Effector memory CD8-positive, alpha-beta T cell (primary cell): ENCODE measurements at regions not wholly inside any gene's neighbourhood (a gene's known extent, or its start where the extent isn't known, plus 50 kb on each side); places are given as distances from the start of the nearest gene placed in this dataset.
"Not testable (repeated sequence)": the region's sequence is repeated elsewhere in the genome, so short reads cannot be mapped to it uniquely, and the experiment has no call there.

Experiments
- ATAC-seq: fragments of 150-1000 bp; cut with Tn5 transposase; replicated peaks from 2 replicates; pipeline ENCODE4 v1.10.0; 2021; ENCODE audit warnings: mild to moderate bottlenecking, moderate library complexity
- DNase-seq, 3 experiments: peaks; one replicate each; pipeline ENCODE4 v3.0.0; 2021
- H3K27ac Mint-ChIP-seq, 2 donors: one replicate each; pipeline ENCODE4 v1.8.0; 2022; ENCODE audit warnings: mild to moderate bottlenecking in 2 of 2, mixed read lengths in 2 of 2, moderate library complexity in 2 of 2
- H3K27me3 Mint-ChIP-seq, 2 donors: one replicate each; pipeline ENCODE4 v1.8.0; 2022; ENCODE audit warnings: mixed read lengths in 2 of 2
- H3K36me3 Mint-ChIP-seq: one replicate; pipeline ENCODE4 v1.8.0; 2022; ENCODE audit warnings: mild to moderate bottlenecking, moderate library complexity, mixed read lengths; ENCODE audit not compliant: insufficient read depth
- H3K4me1 Mint-ChIP-seq, 2 donors: one replicate each; pipeline ENCODE4 v1.8.0; 2022; ENCODE audit warnings: low read depth in 2 of 2, mixed read lengths in 2 of 2
- H3K4me3 Mint-ChIP-seq, 2 donors: one replicate each; pipeline ENCODE4 v1.8.0; 2022; ENCODE audit warnings: mild to moderate bottlenecking in 2 of 2, mixed read lengths in 2 of 2, moderate library complexity in 2 of 2
- H3K9me3 Mint-ChIP-seq, 2 donors: one replicate each; pipeline ENCODE4 v1.8.0; 2022; ENCODE audit warnings: mixed read lengths in 2 of 2

GRCh38 chr6:56875961-56876360 lies 78.9 kb upstream of the BEND6 start:
- Mint-ChIP-seq H3K4me3 (no peak overlapping the region), H3K36me3 (no peaks in the 10 kb centered on the region), H3K4me1 (no peaks in the 10 kb centered on the region), H3K9me3 (peaks cover 0 to 3% of the 10 kb centered on the region in 2 donors), H3K27me3 (peaks cover 25 to 26% of the 10 kb centered on the region in 2 donors), H3K27ac (no peak overlapping the region)
- ATAC-seq (no peak), DNase-seq (no peak)

- Mint-ChIP-seq H3K4me3 (no peak overlapping the region), H3K27ac (no peak overlapping the region), H3K9me3 (peaks cover 0 to 3% of the 10 kb centered on the region in 2 donors), H3K27me3 (peaks cover 25 to 26% of the 10 kb centered on the region in 2 donors), H3K36me3 (no peaks in the 10 kb centered on the region), H3K4me1 (no peaks in the 10 kb centered on the region)
- ATAC-seq, result no peak
- no peak for DNase-seq
Measured at GRCh38 chr6:56875523-56875922, 79.4 kb upstream of the BEND6 start.

- no peak for ATAC-seq
- Mint-ChIP-seq H3K4me3 (no peak overlapping the region), H3K27me3 (peaks cover 27 to 31% of the 10 kb centered on the region in 2 donors), H3K36me3 (no peaks in the 10 kb centered on the region), H3K4me1 (no peaks in the 10 kb centered on the region), H3K9me3 (peaks cover 0 to 3% of the 10 kb centered on the region in 2 donors), H3K27ac (no peak overlapping the region)
- no peak for DNase-seq
Measured at GRCh38 chr6:56874328-56874727, 80.6 kb upstream of the BEND6 start.

- not testable (repeated sequence) for ATAC-seq, H3K36me3 Mint-ChIP-seq, H3K4me3 Mint-ChIP-seq, DNase-seq, H3K4me1 Mint-ChIP-seq, H3K9me3 Mint-ChIP-seq, H3K27ac Mint-ChIP-seq
- peaks cover 26 to 30% of the 10 kb centered on the region in 2 donors for H3K27me3 Mint-ChIP-seq
Measured at GRCh38 chr6:56870053-56870452, 84.9 kb upstream of the BEND6 start.

- Mint-ChIP-seq H3K27me3 (peaks cover 28 to 32% of the 10 kb centered on the region in 2 donors), H3K27ac (no peak overlapping the region), H3K9me3 (no peaks in the 10 kb centered on the region), H3K4me1 (no peaks in the 10 kb centered on the region), H3K4me3 (no peak overlapping the region), H3K36me3 (peaks cover 2% of the 10 kb centered on the region)
- DNase-seq (no peak), ATAC-seq (no peak)
Measured at GRCh38 chr6:56869346-56869745, 85.6 kb upstream of the BEND6 start.

- DNase-seq, result no peak
- no peak for ATAC-seq
- Mint-ChIP-seq H3K4me1 (no peaks in the 10 kb centered on the region), H3K9me3 (no peaks in the 10 kb centered on the region), H3K27ac (no peak overlapping the region), H3K27me3 (peaks cover 28 to 32% of the 10 kb centered on the region in 2 donors), H3K36me3 (peaks cover 2% of the 10 kb centered on the region), H3K4me3 (no peak overlapping the region)
Measured at GRCh38 chr6:56868687-56869086, 86.2 kb upstream of the BEND6 start.

- Mint-ChIP-seq H3K4me1 (peaks cover 0 to 2% of the 10 kb centered on the region in 2 donors), H3K27ac (no peak overlapping the region), H3K36me3 (peaks cover 2% of the 10 kb centered on the region), H3K4me3 (no peak overlapping the region), H3K27me3 (peaks cover 28 to 32% of the 10 kb centered on the region in 2 donors), H3K9me3 (no peaks in the 10 kb centered on the region)
- ATAC-seq, result no peak
- DNase-seq, result no peak
Measured at GRCh38 chr6:56866917-56867522, 87.9 kb upstream of the BEND6 start.

GRCh38 chr6:56865081-56865875 lies 89.6 kb upstream of the BEND6 start:
- Mint-ChIP-seq H3K36me3 (peaks cover 2% of the 10 kb centered on the region), H3K4me3 (no peak overlapping the region), H3K4me1 (peaks cover 0 to 2% of the 10 kb centered on the region in 2 donors), H3K9me3 (no peaks in the 10 kb centered on the region), H3K27me3 (peaks cover 31 to 49% of the 10 kb centered on the region in 2 donors), H3K27ac (no peak overlapping the region)
- DNase-seq, result no peak
- ATAC-seq, result no peak

- H3K27me3 Mint-ChIP-seq, result peaks cover 33 to 42% of the 10 kb centered on the region in 2 donors
- H3K27ac Mint-ChIP-seq, result no peak overlapping the region
- H3K36me3 Mint-ChIP-seq, result peaks cover 2% of the 10 kb centered on the region
- peaks cover 0 to 2% of the 10 kb centered on the region in 2 donors for H3K4me1 Mint-ChIP-seq
- H3K9me3 Mint-ChIP-seq, result no peaks in the 10 kb centered on the region
- DNase-seq (no peak), ATAC-seq (no peak)
- no peak overlapping the region for H3K4me3 Mint-ChIP-seq
Measured at GRCh38 chr6:56864171-56864616, 90.7 kb upstream of the BEND6 start.

- no peak overlapping the region for H3K27ac Mint-ChIP-seq
- DNase-seq, result no peak
- no peak overlapping the region for H3K4me3 Mint-ChIP-seq
- no peaks in the 10 kb centered on the region for H3K9me3 Mint-ChIP-seq
- no peak for ATAC-seq
- H3K36me3 Mint-ChIP-seq, result peaks cover 2% of the 10 kb centered on the region
- peaks cover 29 to 38% of the 10 kb centered on the region in 2 donors for H3K27me3 Mint-ChIP-seq
- peaks cover 0 to 2% of the 10 kb centered on the region in 2 donors for H3K4me1 Mint-ChIP-seq
Measured at GRCh38 chr6:56863366-56863765, 91.5 kb upstream of the BEND6 start.

GRCh38 chr6:56862415-56863175 lies 92.3 kb upstream of the BEND6 start:
- ATAC-seq (no peak), DNase-seq (no peak)
- no peak overlapping the region for H3K27ac Mint-ChIP-seq
- H3K27me3 Mint-ChIP-seq, result peaks cover 34 to 38% of the 10 kb centered on the region in 2 donors
- H3K9me3 Mint-ChIP-seq, result no peaks in the 10 kb centered on the region
- no peak overlapping the region for H3K4me3 Mint-ChIP-seq
- peaks cover 0 to 2% of the 10 kb centered on the region in 2 donors for H3K4me1 Mint-ChIP-seq
- H3K36me3 Mint-ChIP-seq, result peaks cover 2% of the 10 kb centered on the region

- H3K27me3 Mint-ChIP-seq, result peaks cover 20 to 29% of the 10 kb centered on the region in 2 donors
- no peak overlapping the region for H3K4me3 Mint-ChIP-seq
- H3K27ac Mint-ChIP-seq, result no peak overlapping the region
- DNase-seq (no peak), ATAC-seq (no peak)
- H3K36me3 Mint-ChIP-seq, result no peaks in the 10 kb centered on the region
- H3K9me3 Mint-ChIP-seq, result no peaks in the 10 kb centered on the region
- peaks cover 0 to 2% of the 10 kb centered on the region in 2 donors for H3K4me1 Mint-ChIP-seq
Measured at GRCh38 chr6:56860475-56860874, 94.4 kb upstream of the BEND6 start.

DNA sequence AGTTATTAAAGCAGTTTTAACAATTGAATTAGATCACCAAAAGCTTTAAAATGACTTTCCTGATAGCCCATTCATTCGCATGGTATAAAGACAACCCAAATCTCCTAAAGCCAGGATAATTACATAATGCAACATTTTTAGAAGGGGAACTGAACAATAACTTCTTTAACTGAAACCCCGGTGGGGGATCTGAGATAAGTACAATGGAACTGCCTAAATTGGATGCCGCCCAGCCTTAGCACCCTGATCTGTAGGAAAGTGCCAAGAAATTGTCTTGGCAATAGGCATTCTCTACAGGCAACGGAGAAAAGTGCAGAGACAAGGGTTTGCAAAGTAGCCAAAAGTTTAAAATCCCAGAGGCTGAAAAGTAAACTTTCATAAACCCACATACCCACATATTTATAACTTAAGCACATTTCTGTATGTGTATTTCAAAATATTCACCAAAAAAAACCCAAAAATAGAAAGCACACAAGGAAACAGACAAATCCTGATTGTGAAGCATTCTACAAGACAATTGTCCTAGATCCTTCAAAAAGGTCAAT lies 98.8 kb upstream of the BEND6 start:
- no peak for DNase-seq
- H3K27me3 Mint-ChIP-seq, result peaks cover 37 to 39% of the 10 kb centered on the region in 2 donors
- no peak overlapping the region for H3K27ac Mint-ChIP-seq
- H3K4me3 Mint-ChIP-seq, result no peak overlapping the region
- no peaks in the 10 kb centered on the region for H3K9me3 Mint-ChIP-seq
- H3K4me1 Mint-ChIP-seq, result peaks cover 7 to 9% of the 10 kb centered on the region in 2 donors
- no peak for ATAC-seq
- H3K36me3 Mint-ChIP-seq, result no peaks in the 10 kb centered on the region
